ENCODE measurements at regions not wholly inside any gene's neighbourhood (a gene's known extent, or its start where the extent isn't known, plus 50 kb on each side); places are given as distances from the start of the nearest gene placed in this dataset.

- TF ChIP-seq POLR2AphosphoS5 (IDR thresholded peaks at IDR 0.05; ENCODE audit: borderline replicate concordance, low read depth, low read length) (no peak), EZH2 (IDR thresholded peaks at IDR 0.05) (no peak), FOXP2 (optimal IDR thresholded peaks at IDR 0.05; ENCODE audit: control extremely low read depth, extremely low read length, insufficient read depth) (no peak)
These were observed 723.0 kb downstream of the KCNA4 start for GRCh38 chr11:29293825-29294224.
